Psoas muscle (tissue), 7 donors: ENCODE measurements at regions not wholly inside any gene's neighbourhood (a gene's known extent, or its start where the extent isn't known, plus 50 kb on each side); places are given as distances from the start of the nearest gene placed in this dataset.

Experiments
- ATAC-seq, 4 donors: fragments of 200-7000 bp; cut with Tn5 transposase; one replicate each; pipeline ENCODE4 v1.9.1; 2020; ENCODE audit warnings: moderate library complexity in 3 of 4, mild to moderate bottlenecking in 2 of 4
- DNase-seq, 2 donors: peaks; one replicate each; pipeline ENCODE4 v3.0.0-alpha.2; 2020
- H3K27ac ChIP-seq: fragments of 200-600 bp; one replicate; pipeline ENCODE4 v1.8.0; 2022
- H3K27me3 ChIP-seq, 3 donors: fragments of 200-600 bp in 1 of 3; one replicate each; pipeline versions ENCODE4 v1.6.1 to v1.8.0; 2013 to 2022; ENCODE audit warnings: low read length in 2 of 3, mild to moderate bottlenecking in 2 of 3, moderate library complexity in 1 of 3; ENCODE audit not compliant: insufficient read depth in 3 of 3
- H3K36me3 ChIP-seq, 2 donors: fragments of 200-600 bp in 1 of 2; one replicate each; pipeline versions ENCODE4 v1.6.1 to v1.8.0; 2013 to 2022; ENCODE audit warnings: low read depth in 1 of 2, mild to moderate bottlenecking in 1 of 2, moderate library complexity in 1 of 2; ENCODE audit not compliant: insufficient read depth in 1 of 2
- H3K4me1 ChIP-seq: fragments of 200-600 bp; one replicate; pipeline ENCODE4 v1.8.0; 2022
- H3K4me3 ChIP-seq: fragments of 200-600 bp; one replicate; pipeline ENCODE4 v1.8.0; 2022; ENCODE audit warnings: mild to moderate bottlenecking
- H3K9me3 ChIP-seq: fragments of 200-600 bp; one replicate; pipeline ENCODE4 v1.8.0; 2022
- WGBS, 3 donors: extraction: QIAGEN DNeasy Blood & Tissue Kit; methylation state at CpG; one replicate each; pipeline versions ENCODE4 v1.1.6 to v1.1.7; 2013; 5-methylcytosine and 5-hydroxymethylcytosine counted together
- intact Hi-C, 2 donors: fragments of 100-400 bp; cut with DNase I; formaldehyde crosslinking; loops; one replicate each; pipeline versions ENCODE4 v1.11.0 to v1.14.2; 2022
- TF ChIP-seq, protein P1 (sequence below): fragments of 200-600 bp; IDR thresholded peaks from one replicate; pipeline ENCODE4 v1.8.0; 2022; ENCODE audit warnings: antibody characterized with exemption
- donor health status: healthy with polysubstance abuse.
- donor health status: DM: no; HTN: no; CAD: no; lungs with moderate emphysema.
- donor health status: Bipolar disorder and iron deficiency.
- donor health status: healthy.
- donor health status: DM: yes; HTN: yes; CAD: no.
- donor health status: DM: no; HTN: no; CAD: no.
- donor health status: DM: yes; HTN: yes; CAD: no.

DNA sequence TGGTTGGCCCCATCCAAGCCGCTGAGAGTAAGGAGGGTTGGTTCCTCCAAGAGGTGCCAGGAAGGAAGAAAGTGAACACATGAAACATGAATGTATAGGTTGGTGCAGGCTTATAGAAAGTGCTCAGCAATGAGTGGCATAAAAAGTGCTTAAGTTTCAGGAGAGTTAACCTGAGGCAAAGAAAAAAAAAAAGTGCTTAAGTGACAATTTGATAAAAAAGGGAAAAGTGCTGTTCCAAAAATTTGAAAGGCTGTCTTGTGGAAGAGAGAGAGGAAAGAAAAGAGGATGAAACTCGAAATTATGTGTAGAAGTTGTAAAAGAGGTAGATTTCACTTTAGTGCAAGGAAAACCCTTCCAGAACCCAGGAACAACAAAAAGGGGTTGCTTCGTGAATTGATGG is 85.5 kb upstream of the MAP4K4 start:
- no peak for ATAC-seq
- intact Hi-C loops = no loop called here
- WGBS, 3 donors = 92 to 99% (median 93%) methylated on average over 3 of the region's 3 CpGs
- TF ChIP-seq, protein P1, sequence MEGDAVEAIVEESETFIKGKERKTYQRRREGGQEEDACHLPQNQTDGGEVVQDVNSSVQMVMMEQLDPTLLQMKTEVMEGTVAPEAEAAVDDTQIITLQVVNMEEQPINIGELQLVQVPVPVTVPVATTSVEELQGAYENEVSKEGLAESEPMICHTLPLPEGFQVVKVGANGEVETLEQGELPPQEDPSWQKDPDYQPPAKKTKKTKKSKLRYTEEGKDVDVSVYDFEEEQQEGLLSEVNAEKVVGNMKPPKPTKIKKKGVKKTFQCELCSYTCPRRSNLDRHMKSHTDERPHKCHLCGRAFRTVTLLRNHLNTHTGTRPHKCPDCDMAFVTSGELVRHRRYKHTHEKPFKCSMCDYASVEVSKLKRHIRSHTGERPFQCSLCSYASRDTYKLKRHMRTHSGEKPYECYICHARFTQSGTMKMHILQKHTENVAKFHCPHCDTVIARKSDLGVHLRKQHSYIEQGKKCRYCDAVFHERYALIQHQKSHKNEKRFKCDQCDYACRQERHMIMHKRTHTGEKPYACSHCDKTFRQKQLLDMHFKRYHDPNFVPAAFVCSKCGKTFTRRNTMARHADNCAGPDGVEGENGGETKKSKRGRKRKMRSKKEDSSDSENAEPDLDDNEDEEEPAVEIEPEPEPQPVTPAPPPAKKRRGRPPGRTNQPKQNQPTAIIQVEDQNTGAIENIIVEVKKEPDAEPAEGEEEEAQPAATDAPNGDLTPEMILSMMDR = no peak
- H3K27ac ChIP-seq = no peak overlapping the region
- no peaks in the 10 kb centered on the region for H3K27me3 ChIP-seq
- no peak overlapping the region for H3K4me3 ChIP-seq
- no peaks in the 10 kb centered on the region for H3K4me1 ChIP-seq
- no peaks in the 10 kb centered on the region for H3K9me3 ChIP-seq
- H3K36me3 ChIP-seq = no peaks in the 10 kb centered on the region
- no peak for DNase-seq

DNA sequence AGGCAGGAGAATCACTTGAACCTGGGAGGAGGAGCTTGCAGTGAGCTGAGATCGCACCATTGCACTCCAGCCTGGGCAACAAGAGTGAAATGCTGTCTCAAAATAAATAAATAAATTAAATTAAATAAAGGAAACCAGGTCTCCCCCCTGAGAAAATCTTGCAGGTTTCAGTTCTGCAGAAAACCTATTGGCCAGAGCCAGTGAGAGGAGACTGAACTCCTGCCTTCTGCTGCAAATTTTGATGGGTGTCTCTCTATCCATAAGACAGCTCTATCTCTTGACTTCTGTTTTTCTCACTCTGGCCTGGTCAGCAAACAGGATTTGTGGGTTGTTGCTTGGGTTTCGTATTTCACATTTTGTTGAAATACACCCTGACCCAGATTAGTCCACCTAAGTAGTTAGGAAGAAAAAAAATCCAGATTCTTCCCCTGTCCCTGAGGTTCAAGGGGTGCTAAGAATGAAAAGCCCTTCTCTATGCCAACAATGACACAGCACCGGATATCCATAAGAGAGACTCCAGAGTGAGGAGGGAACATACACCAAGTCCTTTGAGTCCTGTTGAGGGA is 86.7 kb upstream of the MAP4K4 start:
- WGBS, 3 donors = 93 to 95% (median 95%) methylated on average over 3 of the region's 3 CpGs
- ATAC-seq (no peak), DNase-seq (no peak)
- Histone ChIP-seq H3K36me3 (no peaks in the 10 kb centered on the region), H3K27me3 (no peaks in the 10 kb centered on the region), H3K4me3 (no peak overlapping the region), H3K27ac (no peak overlapping the region), H3K9me3 (peaks cover under 1% of the 10 kb centered on the region), H3K4me1 (no peaks in the 10 kb centered on the region)
- TF ChIP-seq, protein P1 = no peak
- intact Hi-C loops = no loop called here

DNA sequence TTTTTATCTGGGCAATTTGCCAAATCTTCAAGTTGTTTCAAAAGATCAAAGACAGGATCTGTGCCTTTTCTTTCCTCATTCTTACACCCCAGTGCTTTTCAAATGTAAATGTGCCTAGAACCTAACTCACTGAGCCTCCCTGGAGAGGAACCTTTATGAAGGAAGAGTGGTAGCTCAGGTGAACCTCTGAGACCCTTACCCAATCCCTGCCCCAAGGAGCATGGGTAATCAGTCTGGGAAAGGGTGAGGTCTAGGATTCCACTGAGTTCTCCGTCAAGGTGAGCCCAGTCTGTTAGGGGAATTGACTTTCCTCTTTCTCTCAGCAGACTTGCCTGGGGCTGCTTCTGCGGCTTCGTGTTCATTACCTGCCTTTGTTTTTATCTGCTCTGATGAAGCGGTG is 88.1 kb upstream of the MAP4K4 start:
- no peaks in the 10 kb centered on the region for H3K4me1 ChIP-seq
- intact Hi-C loops = no loop called here
- TF ChIP-seq, protein P1 = no peak

DNA sequence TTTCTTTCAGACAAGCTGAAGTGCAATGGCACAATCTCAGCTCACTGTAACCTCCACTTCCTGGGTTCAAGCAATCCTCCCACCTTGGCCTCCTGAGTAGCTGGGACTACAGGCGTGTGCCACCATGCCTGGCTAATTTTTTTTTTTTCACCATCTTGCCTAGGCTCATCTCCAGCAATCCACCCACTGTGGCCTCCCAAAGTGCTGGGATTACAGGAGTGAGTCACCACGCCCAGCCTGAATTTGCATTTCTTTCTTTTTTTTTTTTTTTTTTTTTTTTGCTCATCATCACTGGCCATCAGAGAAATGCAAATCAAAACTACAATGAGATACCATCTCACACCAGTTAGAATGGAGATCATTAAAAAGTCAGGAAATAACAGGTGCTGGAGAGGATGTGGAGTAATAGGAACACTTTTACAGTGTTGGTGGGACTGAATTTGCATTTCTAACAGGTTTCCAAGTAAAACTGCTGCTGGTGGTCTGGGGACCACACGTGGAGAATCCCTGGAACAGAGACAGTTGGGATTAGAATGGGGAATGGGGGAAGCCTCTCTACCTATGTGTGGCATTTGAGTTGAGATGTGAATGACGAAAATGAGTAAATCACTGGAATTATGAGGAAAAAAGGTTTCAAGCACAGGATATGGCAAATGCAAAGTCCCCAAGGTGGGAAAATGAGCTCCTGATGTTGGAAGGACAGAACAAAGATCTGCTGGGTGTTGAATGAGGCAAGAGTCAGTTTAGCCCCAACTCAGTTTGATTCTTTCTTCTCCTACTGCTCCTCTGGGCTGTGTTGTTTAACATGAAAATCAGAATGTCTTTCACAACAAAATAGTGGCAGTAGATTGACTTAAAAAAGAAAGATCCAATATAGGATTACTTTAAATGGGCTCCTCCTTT is 88.8 kb upstream of the MAP4K4 start:
- DNase-seq (no peak), ATAC-seq (no peak)
- TF ChIP-seq, protein P1 = no peak
- 77 to 86% (median 78%) methylated on average over 4 of the region's 4 CpGs for WGBS, 3 donors
- Histone ChIP-seq H3K4me1 (no peaks in the 10 kb centered on the region), H3K36me3 (no peaks in the 10 kb centered on the region), H3K27me3 (no peaks in the 10 kb centered on the region), H3K9me3 (peaks cover 2% of the 10 kb centered on the region), H3K4me3 (no peak overlapping the region), H3K27ac (no peak overlapping the region)
- intact Hi-C loops = no loop called here

More for the DNA sequence above, 88.1 kb upstream of the MAP4K4 start:
- Histone ChIP-seq H3K36me3 (no peaks in the 10 kb centered on the region), H3K9me3 (peaks cover 2% of the 10 kb centered on the region), H3K27ac (no peak overlapping the region), H3K27me3 (no peaks in the 10 kb centered on the region), H3K4me3 (no peak overlapping the region)
- no peak for DNase-seq
- ATAC-seq = no peak
- WGBS, 3 donors = 93 to 94% (median 93%) methylated on average over 4 of the region's 4 CpGs
